ENCODE measurements at regions not wholly inside any gene's neighbourhood (a gene's known extent, or its start where the extent isn't known, plus 50 kb on each side); places are given as distances from the start of the nearest gene placed in this dataset.

DNA sequence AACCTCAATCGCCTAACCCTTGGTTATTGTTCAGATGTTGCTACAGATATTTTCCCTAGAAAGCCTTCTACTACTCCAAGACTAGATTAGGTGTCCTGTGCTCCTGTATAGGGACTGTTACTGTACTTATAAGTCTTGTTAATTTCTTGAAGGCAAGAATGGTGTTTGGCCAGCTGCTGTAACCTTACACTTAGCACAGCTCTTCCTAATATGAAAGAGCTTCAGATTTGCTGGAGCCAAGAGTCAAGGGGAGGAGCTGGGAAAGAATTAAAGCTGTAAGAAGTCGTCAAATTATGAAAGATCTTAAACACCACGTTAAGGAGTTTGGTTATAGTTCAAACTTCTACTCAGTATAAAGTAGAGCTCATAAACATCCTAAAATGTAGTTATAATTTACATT is 245.9 kb upstream of the TLL1 start:
- DNase-seq (ENCODE audit: low read depth), result no peak
- no peak overlapping the region for H3K4me3 ChIP-seq (ENCODE audit: low read length)
- TF ChIP-seq, protein P1, sequence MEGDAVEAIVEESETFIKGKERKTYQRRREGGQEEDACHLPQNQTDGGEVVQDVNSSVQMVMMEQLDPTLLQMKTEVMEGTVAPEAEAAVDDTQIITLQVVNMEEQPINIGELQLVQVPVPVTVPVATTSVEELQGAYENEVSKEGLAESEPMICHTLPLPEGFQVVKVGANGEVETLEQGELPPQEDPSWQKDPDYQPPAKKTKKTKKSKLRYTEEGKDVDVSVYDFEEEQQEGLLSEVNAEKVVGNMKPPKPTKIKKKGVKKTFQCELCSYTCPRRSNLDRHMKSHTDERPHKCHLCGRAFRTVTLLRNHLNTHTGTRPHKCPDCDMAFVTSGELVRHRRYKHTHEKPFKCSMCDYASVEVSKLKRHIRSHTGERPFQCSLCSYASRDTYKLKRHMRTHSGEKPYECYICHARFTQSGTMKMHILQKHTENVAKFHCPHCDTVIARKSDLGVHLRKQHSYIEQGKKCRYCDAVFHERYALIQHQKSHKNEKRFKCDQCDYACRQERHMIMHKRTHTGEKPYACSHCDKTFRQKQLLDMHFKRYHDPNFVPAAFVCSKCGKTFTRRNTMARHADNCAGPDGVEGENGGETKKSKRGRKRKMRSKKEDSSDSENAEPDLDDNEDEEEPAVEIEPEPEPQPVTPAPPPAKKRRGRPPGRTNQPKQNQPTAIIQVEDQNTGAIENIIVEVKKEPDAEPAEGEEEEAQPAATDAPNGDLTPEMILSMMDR (conservative IDR thresholded peaks at IDR 0.05; ENCODE audit: low read length), result no peak

DNA sequence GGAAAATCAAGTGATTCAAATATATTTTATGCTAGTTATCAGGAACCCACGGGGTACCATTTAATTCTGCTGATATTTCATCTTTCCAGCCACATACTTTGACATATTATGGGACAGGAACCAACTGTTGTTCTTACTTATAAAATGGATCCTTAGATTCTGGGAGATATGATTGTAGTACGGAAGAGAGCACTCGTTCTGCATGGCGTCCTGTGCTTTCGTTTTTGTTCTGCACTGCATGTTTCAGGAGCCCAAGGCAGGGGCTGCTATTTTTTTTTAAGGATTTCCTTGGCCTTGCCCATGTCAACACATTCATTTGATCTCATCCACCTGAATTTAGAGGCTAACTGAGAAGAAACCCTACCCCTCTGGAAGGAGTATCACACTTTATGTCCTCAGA is 245.5 kb upstream of the TLL1 start:
- no peak for DNase-seq (ENCODE audit: low read depth)
- TF ChIP-seq, protein P1 (conservative IDR thresholded peaks at IDR 0.05; ENCODE audit: low read length), result no peak
- no peak overlapping the region for H3K4me3 ChIP-seq (ENCODE audit: low read length)

DNA sequence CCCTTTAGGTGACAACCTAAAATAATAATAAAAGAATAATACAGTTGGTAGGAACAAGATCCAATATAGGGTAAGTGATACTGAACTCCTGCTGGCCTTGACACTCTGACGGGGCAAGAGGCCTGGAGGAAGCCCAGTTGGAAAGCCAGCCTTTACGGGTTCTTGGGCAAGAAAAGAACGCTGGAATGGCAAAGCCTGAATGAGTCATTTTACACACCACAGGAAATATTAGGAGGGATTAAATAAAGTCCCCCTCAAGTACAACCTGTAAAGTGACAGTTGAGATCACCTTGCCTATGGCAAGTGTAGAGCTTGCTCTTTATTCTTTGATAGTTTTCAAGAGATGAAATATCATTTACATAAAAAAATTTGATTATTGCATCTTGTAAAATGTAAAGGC is 244.5 kb upstream of the TLL1 start:
- H3K4me3 ChIP-seq (ENCODE audit: low read length), result no peak overlapping the region
- TF ChIP-seq, protein P1 (conservative IDR thresholded peaks at IDR 0.05; ENCODE audit: low read length), result no peak
- DNase-seq (ENCODE audit: low read depth), result no peak

DNA sequence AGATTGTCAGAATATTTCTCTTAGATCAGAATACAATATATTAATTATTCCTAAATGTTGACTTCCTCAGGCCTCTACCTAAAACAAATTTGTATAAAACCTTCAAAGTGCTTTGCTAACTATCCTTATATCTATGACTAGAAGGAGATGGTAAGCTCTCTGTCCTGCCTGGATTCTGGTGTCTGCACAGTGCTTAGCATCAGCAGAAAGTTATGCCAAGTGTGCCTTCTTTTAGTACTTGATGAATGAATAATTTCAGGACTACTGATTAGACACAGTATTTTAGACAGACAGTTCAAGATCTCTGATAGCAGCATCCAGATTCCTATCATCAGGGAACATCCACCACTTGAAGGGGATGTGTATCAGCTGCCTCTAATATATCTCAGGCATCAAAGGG is 242.4 kb upstream of the TLL1 start:
- no peak overlapping the region for H3K4me3 ChIP-seq (ENCODE audit: low read length)
- no peak for DNase-seq (ENCODE audit: low read depth)
- TF ChIP-seq, protein P1 (conservative IDR thresholded peaks at IDR 0.05; ENCODE audit: low read length), result no peak

DNA sequence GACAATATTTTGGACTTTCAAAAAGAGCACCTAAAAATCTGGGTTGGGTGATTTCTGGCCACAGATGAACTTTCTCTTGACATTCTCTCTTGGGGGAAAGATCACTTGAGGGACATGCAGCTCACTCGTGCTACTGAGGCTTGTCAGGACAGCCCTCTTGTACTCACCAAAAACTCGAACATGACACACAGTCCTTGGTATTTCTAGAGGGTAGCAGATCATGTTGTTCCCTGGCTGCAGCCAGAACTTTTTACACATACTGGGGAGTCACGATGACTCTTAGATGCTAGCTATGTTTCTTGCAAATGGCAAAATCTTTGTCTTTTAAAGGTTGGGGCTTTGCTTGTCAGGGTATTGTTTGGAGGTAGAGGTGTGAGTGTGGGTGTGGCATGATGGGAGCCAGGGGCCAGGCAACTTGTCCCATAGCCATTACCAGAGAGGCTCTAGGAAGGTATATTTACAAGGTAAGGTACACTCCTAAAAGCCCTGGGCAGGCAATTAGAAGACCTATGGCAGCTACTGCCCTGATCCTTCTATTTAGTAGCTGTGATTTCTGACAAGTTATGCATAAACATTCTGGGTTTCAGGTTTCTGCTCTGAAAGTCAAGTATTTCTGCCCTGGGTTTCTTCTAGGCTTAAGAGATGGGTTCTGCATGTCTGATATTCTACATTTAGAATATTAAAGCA is 241.7 kb upstream of the TLL1 start:
- TF ChIP-seq, protein P1 (conservative IDR thresholded peaks at IDR 0.05; ENCODE audit: low read length), result no peak
- no peak for DNase-seq (ENCODE audit: low read depth)
- H3K4me3 ChIP-seq (ENCODE audit: low read length), result no peak overlapping the region

DNA sequence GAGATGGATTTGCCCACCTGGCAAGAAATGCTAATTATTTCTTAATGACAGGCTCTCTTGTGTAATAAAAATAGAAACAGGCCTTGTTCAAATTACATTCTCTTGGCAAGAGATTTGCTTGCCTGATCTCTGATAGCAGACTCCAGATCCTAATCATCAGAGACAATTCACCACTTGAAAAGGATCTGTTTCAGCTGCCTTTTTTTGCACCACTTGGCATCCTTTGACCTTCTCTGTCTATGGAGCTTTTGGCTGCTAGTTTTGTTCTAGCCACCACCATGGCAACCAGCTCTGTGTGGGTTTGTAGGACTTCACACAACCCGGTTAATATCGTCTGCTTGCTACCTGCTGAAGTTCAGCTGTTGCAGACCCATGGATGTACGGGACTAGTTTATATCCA is 241.1 kb upstream of the TLL1 start:
- TF ChIP-seq, protein P1 (conservative IDR thresholded peaks at IDR 0.05; ENCODE audit: low read length), result no peak
- no peak for DNase-seq (ENCODE audit: low read depth)

DNA sequence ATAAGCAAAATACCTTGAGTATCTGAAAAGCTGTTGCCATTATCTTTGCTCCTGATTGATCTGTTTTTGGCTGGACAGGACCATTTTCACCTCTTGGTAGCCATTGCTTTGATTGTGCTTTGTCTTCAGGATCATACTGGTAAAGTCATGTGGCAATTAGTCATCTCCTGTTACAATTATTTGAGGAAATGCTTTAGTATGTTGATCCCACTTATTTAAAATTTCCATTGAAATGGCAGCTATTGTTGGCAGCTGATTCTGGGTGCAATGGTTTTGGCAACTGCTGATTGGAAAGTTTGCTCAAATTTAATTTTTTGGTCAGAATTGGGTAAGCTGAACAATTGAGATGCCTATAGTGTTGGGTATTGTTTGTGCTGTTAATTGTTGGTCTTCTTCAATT is 238.3 kb upstream of the TLL1 start:
- no peak for DNase-seq (ENCODE audit: low read depth)
- TF ChIP-seq, protein P1 (conservative IDR thresholded peaks at IDR 0.05; ENCODE audit: low read length), result no peak

More for the DNA sequence above, 241.1 kb upstream of the TLL1 start:
- H3K4me3 ChIP-seq (ENCODE audit: low read length), result no peak overlapping the region

More for the DNA sequence above, 238.3 kb upstream of the TLL1 start:
- no peak overlapping the region for H3K4me3 ChIP-seq (ENCODE audit: low read length)
